HG03045 (cell line): ENCODE measurements at regions not wholly inside any gene's neighbourhood (a gene's known extent, or its start where the extent isn't known, plus 50 kb on each side); places are given as distances from the start of the nearest gene placed in this dataset.
"Not testable (repeated sequence)": the region's sequence is repeated elsewhere in the genome, so short reads cannot be mapped to it uniquely, and the experiment has no call there.

Experiments used
- ATAC-seq: cut with Tn5 transposase; IDR thresholded peaks from one replicate; pipeline ENCODE4 v1.9.1; 2021; ENCODE audit warnings: mild to moderate bottlenecking, moderate library complexity; ENCODE audit not compliant: unreplicated experiment

DNA sequence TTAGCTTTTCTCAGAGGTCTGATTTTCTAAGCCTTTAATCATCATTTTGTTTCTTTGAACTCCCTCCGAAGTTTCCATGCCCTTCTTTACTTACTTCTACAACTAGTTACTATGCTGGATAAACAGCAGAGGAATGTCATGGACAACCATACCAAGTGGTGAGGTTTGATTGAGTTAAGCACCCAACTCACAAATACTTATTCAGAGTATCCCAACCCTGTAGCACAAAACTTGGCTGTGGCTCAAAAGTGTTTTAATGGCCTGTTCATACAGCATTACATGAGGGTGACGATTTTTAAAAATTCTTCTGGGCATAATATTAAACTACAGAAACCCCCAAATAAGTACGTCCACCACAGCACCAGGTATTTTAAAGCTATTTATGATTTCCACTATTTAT is 946.8 kb upstream of the SOX9 start:
- ATAC-seq = no peak

- no peak for ATAC-seq
Measured at GRCh38 chr17:71176331-71176730, 944.5 kb upstream of the SOX9 start.

GRCh38 chr17:71176928-71177443 is 943.8 kb upstream of the SOX9 start:
- no peak for ATAC-seq

DNA sequence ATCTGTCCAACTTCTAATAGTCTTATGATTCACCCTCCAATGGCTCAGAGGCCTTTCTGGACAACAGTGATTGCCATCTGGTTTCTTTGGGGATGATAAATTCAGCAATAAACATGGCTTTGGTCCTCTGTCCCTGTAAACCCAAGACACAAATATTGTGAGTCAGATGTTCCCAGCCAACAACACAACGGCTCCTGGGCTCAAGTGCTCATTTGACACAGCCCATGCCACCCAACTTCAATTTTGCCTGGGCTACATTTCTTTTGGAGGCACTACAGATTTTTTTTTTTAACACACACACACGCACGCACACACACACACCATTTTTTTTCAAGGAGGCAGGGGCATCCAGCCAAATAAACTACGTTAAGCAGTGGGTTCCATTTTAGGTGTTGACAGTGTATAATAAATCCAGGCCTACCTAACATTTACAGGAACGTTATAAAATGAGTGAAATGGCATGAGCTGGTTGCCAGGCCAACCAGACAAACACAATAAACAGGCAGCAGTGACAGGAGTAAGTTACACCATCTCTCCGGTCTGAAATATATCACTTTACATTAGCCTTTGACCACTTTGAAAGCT is 939.9 kb upstream of the SOX9 start:
- no peak for ATAC-seq

DNA sequence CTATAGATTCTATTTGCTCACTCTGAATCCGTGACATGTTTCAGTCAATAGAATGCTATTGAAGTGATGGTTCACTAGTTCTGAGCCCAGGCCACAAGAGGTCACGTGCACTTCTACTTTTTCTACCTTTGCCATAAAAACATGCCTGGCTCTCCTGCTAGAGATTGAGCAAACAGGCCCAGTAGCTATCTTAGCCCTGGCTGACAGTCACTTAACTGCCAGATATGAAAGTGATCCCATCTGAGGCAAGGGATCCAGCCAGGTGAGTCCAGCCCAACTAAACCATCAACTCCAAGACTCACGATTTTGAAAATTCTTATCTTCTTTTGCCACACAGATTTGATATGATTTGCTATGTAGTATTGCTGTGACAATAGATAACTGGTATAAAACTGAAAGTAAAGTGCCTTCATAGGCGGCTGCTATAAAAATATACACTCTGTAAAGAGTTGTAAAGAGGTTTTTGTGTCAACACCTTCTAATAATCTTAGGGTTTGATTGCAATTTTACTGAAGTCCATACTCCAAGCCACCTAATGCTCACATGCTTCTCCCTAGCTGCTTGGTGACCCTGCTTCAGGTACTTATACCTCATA is 937.7 kb upstream of the SOX9 start:
- ATAC-seq = no peak

- ATAC-seq = no peak
Measured at GRCh38 chr17:71184716-71185115, 936.1 kb upstream of the SOX9 start.

DNA sequence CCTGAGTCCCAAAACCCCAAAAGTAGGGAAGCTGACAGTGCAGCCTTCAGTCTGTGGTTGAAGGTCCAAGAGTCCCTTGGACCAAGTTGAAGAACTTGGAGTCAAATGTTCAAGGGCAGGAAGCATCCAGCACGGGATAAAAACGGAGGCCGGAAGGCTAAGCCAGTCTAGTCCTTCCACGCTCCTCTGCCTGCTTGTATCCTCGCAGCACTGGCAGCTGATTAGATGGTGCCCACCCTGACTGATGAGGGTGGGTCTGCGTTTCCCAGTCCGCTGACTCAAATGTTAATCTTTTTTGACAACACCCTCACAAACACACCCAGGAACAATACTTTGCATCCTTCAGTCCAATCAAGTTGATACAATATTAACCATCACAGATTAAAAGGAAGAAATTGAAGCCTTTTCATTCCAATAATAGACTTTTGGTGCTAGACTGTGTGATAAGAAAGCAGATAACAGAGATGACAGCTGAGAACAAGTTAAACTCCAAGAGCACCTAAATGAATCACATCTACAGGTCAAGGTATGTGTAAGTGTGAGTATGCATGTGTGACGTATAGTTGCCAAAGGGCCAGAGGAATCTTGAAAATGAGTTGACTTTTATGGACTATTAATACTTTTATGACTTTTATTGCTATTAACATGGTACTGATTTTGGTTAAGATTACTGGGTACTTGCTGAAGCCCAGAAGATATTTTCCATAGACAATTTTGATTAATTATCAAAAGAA is 933.5 kb upstream of the SOX9 start:
- ATAC-seq = no peak

GRCh38 chr17:71188811-71189492 is 931.9 kb upstream of the SOX9 start:
- no peak for ATAC-seq

GRCh38 chr17:71189493-71189831 is 931.4 kb upstream of the SOX9 start:
- no peak for ATAC-seq

DNA sequence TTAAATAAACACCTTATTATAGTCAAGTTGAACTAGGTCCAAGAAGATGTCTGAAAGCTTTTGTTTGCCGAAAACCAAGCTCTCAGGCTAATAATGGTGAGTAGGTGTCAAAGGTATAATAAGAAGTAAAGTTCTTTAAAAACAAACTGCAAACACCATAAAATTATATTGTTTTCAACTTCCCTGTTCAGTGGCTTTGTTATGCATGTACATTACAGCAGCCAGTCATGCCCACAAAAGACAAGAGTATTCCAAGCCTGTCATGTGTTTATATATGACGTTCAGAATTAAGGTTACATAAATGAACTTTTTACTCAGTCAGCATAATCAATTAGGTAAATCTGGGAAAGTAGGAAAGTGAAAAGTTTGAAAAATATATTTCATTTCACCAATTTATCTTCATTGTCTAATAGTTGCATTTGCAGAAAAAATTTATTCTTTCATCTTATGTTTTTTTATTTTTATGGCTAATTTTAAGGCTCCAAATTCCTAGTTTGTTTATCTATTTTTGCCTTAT is 928.7 kb upstream of the SOX9 start:
- no peak for ATAC-seq

- ATAC-seq = no peak
Measured at GRCh38 chr17:71192848-71193247, 928.0 kb upstream of the SOX9 start.

- ATAC-seq = no peak
Measured at GRCh38 chr17:71200597-71200996, 920.2 kb upstream of the SOX9 start.

DNA sequence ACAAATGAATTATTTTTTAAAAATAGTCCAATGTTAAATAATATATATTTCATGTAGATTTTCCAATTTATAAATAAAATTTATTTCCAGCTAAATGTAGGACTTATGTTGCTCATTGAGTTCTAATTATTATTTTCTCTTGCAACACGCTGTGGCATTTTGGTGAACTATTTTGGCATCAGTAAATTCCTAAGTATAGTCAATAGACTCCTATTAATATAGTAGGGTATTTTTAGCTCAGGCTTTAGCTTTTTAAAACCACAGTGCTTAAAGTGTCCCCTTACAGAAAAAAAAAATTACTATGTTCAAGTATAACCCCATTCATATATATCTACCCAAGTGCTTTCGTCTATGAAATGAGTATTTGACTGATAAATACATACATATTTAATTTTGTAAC is 919.2 kb upstream of the SOX9 start:
- no peak for ATAC-seq

DNA sequence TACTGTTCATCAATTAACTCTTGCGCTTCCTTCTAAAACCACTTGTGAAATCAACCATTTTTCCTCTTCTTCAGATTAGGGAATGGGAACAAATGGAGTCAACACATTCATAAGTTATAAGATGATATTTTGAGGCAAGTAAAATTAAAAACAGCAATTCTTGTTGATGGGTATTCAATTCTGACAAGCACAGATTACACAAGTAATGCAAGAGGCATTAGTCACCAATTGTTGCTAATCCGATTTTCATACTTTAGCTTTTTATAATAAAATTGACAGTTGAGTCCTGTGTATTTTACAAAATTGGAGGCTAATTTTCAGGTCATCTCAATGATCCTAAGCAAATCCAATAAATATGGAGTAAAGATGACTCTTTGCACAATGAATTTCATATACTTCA is 918.4 kb upstream of the SOX9 start:
- no peak for ATAC-seq

GRCh38 chr17:71203953-71204352 is 916.9 kb upstream of the SOX9 start:
- ATAC-seq = no peak

DNA sequence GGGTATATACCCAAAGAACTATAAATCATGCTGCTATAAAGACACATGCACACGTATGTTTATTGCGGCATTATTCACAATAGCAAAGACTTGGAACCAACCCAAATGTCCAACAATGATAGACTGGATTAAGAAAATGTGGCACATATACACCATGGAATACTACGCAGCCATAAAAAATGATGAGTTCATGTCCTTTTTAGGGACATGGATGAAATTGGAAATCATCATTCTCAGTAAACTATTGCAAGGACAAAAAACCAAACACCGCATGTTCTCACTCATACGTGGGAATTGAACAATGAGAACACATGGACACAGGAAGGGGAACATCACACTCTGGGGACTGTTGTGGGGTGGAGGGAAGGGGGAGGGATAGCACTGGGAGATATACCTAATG is 914.9 kb upstream of the SOX9 start:
- not testable (repeated sequence) for ATAC-seq

DNA sequence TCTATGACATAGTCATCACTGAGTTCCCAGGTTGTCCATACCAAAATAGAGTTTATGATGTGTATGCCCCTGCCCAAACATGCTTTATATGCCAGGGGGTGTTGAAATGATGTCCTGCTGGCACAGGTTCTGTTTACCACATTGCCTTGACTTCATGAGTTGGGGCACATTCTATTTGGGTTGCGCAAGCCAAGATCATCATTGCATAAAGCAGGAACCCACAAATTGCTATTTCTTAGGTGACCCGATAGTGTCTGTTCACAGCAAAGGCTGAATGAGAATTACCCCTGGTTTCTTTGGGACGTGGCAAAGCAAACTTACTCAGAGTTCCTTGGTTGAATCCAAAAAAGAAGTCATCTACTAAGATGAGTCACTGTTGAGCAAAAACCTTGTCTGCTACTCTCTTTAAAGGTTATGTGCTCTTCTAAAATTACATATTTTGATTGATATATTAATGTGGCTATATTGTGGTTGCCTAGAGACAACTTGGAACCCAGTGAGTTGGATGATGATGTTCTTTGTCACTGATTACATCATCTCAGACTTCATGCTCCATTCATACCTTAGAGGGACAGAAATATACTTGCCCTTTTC is 912.6 kb upstream of the SOX9 start:
- ATAC-seq = no peak

DNA sequence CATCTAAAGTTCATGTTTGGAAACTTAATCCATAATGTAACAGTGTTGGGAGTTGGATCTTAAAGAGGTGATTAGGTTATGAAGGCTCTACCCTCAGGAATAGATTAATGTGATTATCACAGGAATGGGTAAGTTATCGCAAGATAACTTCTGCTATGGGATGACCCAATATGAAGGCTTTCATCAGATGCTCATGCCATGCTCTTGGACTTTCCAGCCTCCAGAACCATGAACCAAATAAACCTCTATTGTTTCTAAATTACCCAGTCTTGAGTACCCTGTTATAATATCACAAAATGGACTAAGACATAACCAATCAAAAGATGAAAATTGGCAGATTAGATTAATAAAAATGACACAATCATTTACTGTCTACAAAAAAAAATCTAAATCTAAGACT is 906.9 kb upstream of the SOX9 start:
- ATAC-seq = no peak

DNA sequence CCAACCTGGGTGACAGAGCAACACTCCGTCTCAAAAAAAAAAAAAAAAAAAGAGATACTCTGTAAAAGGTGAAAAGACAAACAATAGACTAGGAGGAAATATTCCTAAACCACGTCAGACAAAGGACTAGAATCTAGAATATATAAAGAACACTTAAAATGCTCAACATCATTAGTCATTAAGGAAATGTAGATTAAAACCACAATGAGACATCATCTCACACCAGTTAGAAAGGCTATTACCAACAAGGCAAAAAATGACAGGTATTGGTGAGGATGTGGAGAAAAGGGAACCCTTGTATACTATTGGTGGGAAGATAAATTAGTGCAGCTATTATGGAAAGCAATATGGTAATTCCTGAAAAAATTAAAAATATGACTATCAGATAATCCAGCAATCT is 903.1 kb upstream of the SOX9 start:
- no peak for ATAC-seq

- no peak for ATAC-seq
Measured at GRCh38 chr17:71224824-71225575, 895.8 kb upstream of the SOX9 start.

DNA sequence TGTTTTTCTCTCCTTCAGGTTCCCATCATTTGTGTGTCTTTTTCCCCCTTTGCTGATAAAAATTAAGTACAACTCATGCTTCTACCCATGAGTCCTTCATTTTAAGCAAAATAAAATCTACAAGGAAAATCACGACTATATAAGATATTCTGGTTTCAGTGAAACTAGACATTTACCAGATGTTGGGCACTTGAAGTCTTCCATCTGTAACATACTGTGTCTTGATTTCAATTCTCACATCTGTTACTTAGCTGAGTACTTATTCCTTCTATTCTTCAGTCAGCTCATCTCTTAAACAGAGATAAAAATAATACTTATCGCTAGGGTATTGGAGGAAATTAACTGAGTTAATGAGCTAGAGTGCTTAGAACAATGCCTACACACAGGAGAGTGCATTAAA is 893.0 kb upstream of the SOX9 start:
- no peak for ATAC-seq
